HG03520 (cell line): ENCODE measurements at regions not wholly inside any gene's neighbourhood (a gene's known extent, or its start where the extent isn't known, plus 50 kb on each side); places are given as distances from the start of the nearest gene placed in this dataset.
"Not testable (repeated sequence)": the region's sequence is repeated elsewhere in the genome, so short reads cannot be mapped to it uniquely, and the experiment has no call there.

Experiments used
- ATAC-seq: cut with Tn5 transposase; IDR thresholded peaks from one replicate; pipeline ENCODE4 v1.9.1; 2021; ENCODE audit warnings: mild to moderate bottlenecking, moderate library complexity; ENCODE audit not compliant: unreplicated experiment

- ATAC-seq, result no peak
Measured at GRCh38 chr18:47380153-47380552, 128.7 kb upstream of the SKOR2 start.

GRCh38 chr18:47373465-47373864 is 122.0 kb upstream of the SKOR2 start:
- ATAC-seq, result no peak

- no peak for ATAC-seq
Measured at GRCh38 chr18:47370052-47370451, 118.6 kb upstream of the SKOR2 start.

- not testable (repeated sequence) for ATAC-seq
Measured at GRCh38 chr18:47354061-47354460, 102.6 kb upstream of the SKOR2 start.

GRCh38 chr18:47346016-47346415 is 94.6 kb upstream of the SKOR2 start:
- ATAC-seq, result no peak

DNA sequence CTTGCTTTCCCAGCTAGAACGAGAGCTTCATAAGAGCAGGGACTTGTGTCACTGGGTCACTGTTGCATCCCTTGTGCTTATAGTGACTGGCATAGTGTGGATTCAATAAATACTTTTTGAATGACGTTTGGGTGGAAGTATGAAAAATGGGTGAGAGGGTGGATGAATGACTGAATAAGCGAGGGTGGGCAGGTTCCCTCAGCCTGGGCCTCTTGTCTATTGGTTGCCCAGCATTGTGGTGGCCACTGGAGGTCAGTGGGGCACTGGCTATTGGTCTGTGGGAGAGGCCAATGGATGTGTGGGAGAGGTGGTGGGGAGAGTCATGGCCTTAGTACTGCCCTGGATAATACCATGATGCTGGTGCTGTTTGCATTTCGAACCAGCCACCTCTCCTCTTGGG is 93.8 kb upstream of the SKOR2 start:
- ATAC-seq, result no peak

DNA sequence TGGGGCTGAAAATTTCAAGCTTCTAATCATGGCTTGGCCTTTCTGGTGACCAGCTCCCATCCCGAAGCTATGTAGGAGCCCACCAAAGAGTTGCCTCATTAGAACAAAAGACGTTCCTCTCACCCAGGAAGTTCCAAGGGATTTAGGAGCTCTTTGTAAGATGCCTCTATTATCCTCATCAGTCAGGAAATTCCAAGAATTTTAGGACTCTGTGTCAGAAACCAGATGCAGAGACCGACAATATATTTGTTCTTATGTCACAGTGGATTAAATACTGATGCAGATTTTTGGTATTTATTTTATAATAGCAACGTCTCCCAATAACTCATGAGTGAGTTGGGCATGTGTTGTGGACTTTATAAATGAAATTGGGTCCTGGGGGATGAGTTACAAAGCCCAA is 91.8 kb upstream of the SKOR2 start:
- no peak for ATAC-seq

- ATAC-seq, result no peak
Measured at GRCh38 chr18:47342566-47342965, 91.1 kb upstream of the SKOR2 start.

DNA sequence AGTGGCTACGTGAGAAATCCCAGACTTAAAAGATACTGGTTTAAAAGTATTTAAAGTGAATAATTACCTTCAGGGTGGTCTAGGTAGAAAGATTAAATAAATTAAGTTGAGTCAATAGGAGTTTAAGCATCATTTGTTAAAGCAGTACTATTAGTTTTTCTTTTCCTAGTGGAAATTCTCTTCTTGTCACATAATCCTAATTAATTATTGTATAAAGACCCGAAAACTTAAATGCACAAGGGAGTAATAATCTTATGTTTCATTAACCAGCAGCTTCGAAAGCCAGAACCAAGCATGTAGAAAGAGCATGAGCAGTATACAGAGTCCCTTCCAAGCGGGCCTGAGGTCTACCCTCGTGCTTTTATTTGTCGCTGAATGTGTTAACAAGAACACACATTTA is 90.2 kb upstream of the SKOR2 start:
- no peak for ATAC-seq

GRCh38 chr18:47334966-47335365 is 83.5 kb upstream of the SKOR2 start:
- ATAC-seq, result no peak

GRCh38 chr18:47333926-47334635 is 82.6 kb upstream of the SKOR2 start:
- no peak for ATAC-seq

- no peak for ATAC-seq
Measured at GRCh38 chr18:47331641-47332040, 80.2 kb upstream of the SKOR2 start.

- ATAC-seq, result no peak
Measured at GRCh38 chr18:47331026-47331425, 79.6 kb upstream of the SKOR2 start.

DNA sequence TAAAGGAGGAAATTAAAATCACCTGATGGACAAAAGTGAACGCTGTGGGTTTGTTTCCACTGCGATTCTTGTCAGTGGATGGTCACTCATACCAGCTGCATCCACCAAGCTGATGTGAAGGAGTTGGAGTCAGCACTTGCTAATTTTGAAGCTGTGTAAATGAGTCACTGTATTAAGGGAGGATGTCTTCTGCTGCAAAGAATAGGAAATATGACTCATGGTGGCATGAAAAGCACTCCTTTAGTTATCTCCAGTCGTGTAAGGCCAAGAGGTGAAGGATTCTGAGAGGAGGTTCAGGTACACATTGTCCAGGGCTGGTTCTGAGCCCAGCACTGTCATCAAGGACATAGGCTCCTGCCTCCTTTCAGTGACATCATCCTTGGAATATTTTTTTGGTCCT is 71.7 kb upstream of the SKOR2 start:
- no peak for ATAC-seq

DNA sequence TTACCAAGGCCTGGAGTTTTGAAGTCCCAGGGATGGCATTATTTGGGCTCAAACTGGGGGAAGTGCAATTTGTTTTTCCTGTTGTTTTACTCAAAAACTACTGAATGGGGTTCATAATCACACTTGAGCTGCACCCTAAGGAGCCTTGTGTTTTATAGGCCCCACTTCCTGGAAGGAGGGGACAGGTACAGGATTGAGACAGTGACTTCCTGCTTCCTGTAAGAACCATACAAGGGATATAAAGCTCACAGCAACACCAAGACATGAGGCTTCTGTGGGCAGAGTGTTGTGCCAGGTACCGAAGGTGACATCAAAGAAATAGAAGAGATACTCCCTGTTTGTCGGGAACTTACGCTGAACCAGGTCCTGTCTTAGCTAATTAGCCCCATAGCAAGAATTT is 70.4 kb upstream of the SKOR2 start:
- no peak for ATAC-seq

GRCh38 chr18:47317824-47318508 is 66.5 kb upstream of the SKOR2 start:
- ATAC-seq, result no peak

- ATAC-seq, result no peak
Measured at GRCh38 chr18:47316924-47317323, 65.5 kb upstream of the SKOR2 start.

GRCh38 chr18:47313901-47314300 is 62.4 kb upstream of the SKOR2 start:
- ATAC-seq, result no peak

GRCh38 chr18:47311585-47311984 is 60.1 kb upstream of the SKOR2 start:
- no peak for ATAC-seq
